ENCODE measurements at regions not wholly inside any gene's neighbourhood (a gene's known extent, or its start where the extent isn't known, plus 50 kb on each side); places are given as distances from the start of the nearest gene placed in this dataset.
"Not testable (repeated sequence)": the region's sequence is repeated elsewhere in the genome, so short reads cannot be mapped to it uniquely, and the experiment has no call there.

DNA sequence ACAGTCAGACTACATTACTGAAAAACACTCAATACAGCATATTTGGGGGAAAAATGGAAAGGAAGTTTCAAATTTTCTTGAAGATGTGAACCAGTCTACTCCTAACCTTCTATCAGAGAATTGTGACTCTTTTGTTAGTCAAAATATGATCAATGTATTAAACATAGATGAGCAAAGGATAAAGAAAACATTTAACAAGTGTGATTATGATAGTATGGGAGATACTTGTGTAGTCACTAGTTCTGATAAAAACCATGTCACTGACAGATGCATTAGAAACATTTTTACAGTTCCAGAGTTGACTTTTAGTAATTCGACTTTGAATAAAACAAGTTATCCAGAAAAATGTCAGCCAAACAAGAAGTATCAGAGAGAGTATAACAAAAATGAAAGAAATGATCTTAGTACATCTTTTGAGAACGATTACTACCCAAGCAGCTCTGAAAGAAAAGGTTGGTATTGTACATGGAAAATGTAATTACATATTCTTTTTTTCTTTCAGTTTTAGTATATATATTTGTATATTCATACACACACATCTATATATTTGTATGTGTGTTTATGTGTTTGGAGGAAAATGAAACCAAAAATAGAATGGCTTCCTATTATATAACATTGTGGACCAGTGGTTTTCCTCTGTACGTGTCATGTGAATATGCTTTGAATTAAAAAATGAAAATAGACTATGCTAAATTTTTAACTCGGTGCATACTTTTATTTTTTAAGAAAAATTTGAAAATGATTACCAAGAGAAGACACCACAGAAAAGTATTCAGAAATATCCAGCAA is 63.3 kb upstream of the ABCD2 start:
- Histone ChIP-seq H3K4me3 (IDR thresholded peaks at IDR 0.05; ENCODE audit: insufficient read depth, low read depth, low read length) (no peak overlapping the region), H3K4me2 (no peak overlapping the region), H3K27me3 (ENCODE audit: insufficient read depth, low read depth) (no peaks in the 10 kb centered on the region), H3K36me3 (ENCODE audit: insufficient read depth) (no peaks in the 10 kb centered on the region), H4K20me1 (ENCODE audit: insufficient read depth) (no peaks in the 10 kb centered on the region), H3K4me1 (ENCODE audit: low read depth, poor library complexity, severe bottlenecking) (no peaks in the 10 kb centered on the region), H3K9ac (no peak overlapping the region), H3K79me2 (ENCODE audit: insufficient read depth, low read depth) (no peaks in the 10 kb centered on the region), H2AFZ (ENCODE audit: low read depth) (no peak overlapping the region), H3K27ac (no peak overlapping the region)
- TF ChIP-seq, protein P1, sequence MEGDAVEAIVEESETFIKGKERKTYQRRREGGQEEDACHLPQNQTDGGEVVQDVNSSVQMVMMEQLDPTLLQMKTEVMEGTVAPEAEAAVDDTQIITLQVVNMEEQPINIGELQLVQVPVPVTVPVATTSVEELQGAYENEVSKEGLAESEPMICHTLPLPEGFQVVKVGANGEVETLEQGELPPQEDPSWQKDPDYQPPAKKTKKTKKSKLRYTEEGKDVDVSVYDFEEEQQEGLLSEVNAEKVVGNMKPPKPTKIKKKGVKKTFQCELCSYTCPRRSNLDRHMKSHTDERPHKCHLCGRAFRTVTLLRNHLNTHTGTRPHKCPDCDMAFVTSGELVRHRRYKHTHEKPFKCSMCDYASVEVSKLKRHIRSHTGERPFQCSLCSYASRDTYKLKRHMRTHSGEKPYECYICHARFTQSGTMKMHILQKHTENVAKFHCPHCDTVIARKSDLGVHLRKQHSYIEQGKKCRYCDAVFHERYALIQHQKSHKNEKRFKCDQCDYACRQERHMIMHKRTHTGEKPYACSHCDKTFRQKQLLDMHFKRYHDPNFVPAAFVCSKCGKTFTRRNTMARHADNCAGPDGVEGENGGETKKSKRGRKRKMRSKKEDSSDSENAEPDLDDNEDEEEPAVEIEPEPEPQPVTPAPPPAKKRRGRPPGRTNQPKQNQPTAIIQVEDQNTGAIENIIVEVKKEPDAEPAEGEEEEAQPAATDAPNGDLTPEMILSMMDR (conservative IDR thresholded peaks at IDR 0.05; ENCODE audit: low read depth, low read length) = no peak

GRCh38 chr12:39675263-39675662 is 55.7 kb upstream of the ABCD2 start:
- Histone ChIP-seq H3K4me1 (ENCODE audit: low read depth, poor library complexity, severe bottlenecking) (no peaks in the 10 kb centered on the region), H3K27ac (no peak overlapping the region), H4K20me1 (ENCODE audit: insufficient read depth) (no peaks in the 10 kb centered on the region), H3K27me3 (ENCODE audit: insufficient read depth, low read depth) (no peaks in the 10 kb centered on the region), H3K36me3 (ENCODE audit: insufficient read depth) (no peaks in the 10 kb centered on the region), H2AFZ (ENCODE audit: low read depth) (no peak overlapping the region), H3K4me2 (no peak overlapping the region), H3K79me2 (ENCODE audit: insufficient read depth, low read depth) (no peaks in the 10 kb centered on the region), H3K9ac (no peak overlapping the region), H3K4me3 (IDR thresholded peaks at IDR 0.05; ENCODE audit: insufficient read depth, low read depth, low read length) (no peak overlapping the region)
- TF ChIP-seq, protein P1 (conservative IDR thresholded peaks at IDR 0.05; ENCODE audit: low read depth, low read length) = no peak

GRCh38 chr12:39672976-39673375 is 53.4 kb upstream of the ABCD2 start:
- Histone ChIP-seq H3K4me3 (IDR thresholded peaks at IDR 0.05; ENCODE audit: insufficient read depth, low read depth, low read length) (no peak overlapping the region), H2AFZ (ENCODE audit: low read depth) (no peak overlapping the region), H3K4me2 (no peak overlapping the region), H3K4me1 (ENCODE audit: low read depth, poor library complexity, severe bottlenecking) (no peaks in the 10 kb centered on the region), H3K9ac (no peak overlapping the region), H3K79me2 (ENCODE audit: insufficient read depth, low read depth) (no peaks in the 10 kb centered on the region), H4K20me1 (ENCODE audit: insufficient read depth) (no peaks in the 10 kb centered on the region), H3K27me3 (ENCODE audit: insufficient read depth, low read depth) (no peaks in the 10 kb centered on the region), H3K36me3 (ENCODE audit: insufficient read depth) (no peaks in the 10 kb centered on the region), H3K27ac (no peak overlapping the region)
- TF ChIP-seq, protein P1 (conservative IDR thresholded peaks at IDR 0.05; ENCODE audit: low read depth, low read length) = no peak

GRCh38 chr12:39671898-39672875 is 52.6 kb upstream of the ABCD2 start:
- H3K9ac ChIP-seq = no peak overlapping the region
- H3K4me2 ChIP-seq = no peak overlapping the region
- TF ChIP-seq, protein P1 (conservative IDR thresholded peaks at IDR 0.05; ENCODE audit: low read depth, low read length) = no peak
- no peak overlapping the region for H2AFZ ChIP-seq (ENCODE audit: low read depth)
- no peaks in the 10 kb centered on the region for H4K20me1 ChIP-seq (ENCODE audit: insufficient read depth)
- H3K27ac ChIP-seq = no peak overlapping the region
- no peaks in the 10 kb centered on the region for H3K36me3 ChIP-seq (ENCODE audit: insufficient read depth)
- H3K79me2 ChIP-seq (ENCODE audit: insufficient read depth, low read depth) = no peaks in the 10 kb centered on the region
- H3K4me1 ChIP-seq (ENCODE audit: low read depth, poor library complexity, severe bottlenecking) = no peaks in the 10 kb centered on the region
- no peaks in the 10 kb centered on the region for H3K27me3 ChIP-seq (ENCODE audit: insufficient read depth, low read depth)
- no peak overlapping the region for H3K4me3 ChIP-seq (IDR thresholded peaks at IDR 0.05; ENCODE audit: insufficient read depth, low read depth, low read length)

DNA sequence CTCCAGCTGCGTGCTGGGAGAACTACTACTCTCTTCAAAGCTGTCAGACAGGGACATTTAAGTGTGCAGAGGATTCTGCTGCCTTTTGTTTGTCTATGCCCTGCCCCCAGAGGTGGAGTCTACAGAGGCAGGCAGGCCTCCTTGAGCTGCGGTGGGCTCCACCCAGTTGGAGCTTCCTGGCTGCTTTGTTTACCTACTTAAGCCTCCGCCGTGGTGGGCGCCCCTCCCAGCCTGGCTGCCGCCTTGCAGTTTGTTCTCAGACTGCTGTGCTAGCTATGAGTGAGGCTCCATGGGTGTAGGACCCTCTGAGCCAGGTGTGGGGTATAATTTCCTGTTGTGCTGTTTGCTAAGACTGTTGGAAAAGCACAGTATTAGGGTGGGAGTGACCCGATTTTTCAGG is 49.9 kb upstream of the ABCD2 start:
- not testable (repeated sequence) for H3K4me3 ChIP-seq (IDR thresholded peaks at IDR 0.05; ENCODE audit: insufficient read depth, low read depth, low read length); H4K20me1 ChIP-seq (ENCODE audit: insufficient read depth); H3K27ac ChIP-seq; H3K4me2 ChIP-seq; H2AFZ ChIP-seq (ENCODE audit: low read depth); H3K36me3 ChIP-seq (ENCODE audit: insufficient read depth); H3K27me3 ChIP-seq (ENCODE audit: insufficient read depth, low read depth); H3K79me2 ChIP-seq (ENCODE audit: insufficient read depth, low read depth); H3K9ac ChIP-seq; H3K4me1 ChIP-seq (ENCODE audit: low read depth, poor library complexity, severe bottlenecking)
